HG03045 (cell line): ENCODE measurements at regions not wholly inside any gene's neighbourhood (a gene's known extent, or its start where the extent isn't known, plus 50 kb on each side); places are given as distances from the start of the nearest gene placed in this dataset.
"Not testable (repeated sequence)": the region's sequence is repeated elsewhere in the genome, so short reads cannot be mapped to it uniquely, and the experiment has no call there.

Source experiments
- ATAC-seq: cut with Tn5 transposase; IDR thresholded peaks from one replicate; pipeline ENCODE4 v1.9.1; 2021; ENCODE audit warnings: mild to moderate bottlenecking, moderate library complexity; ENCODE audit not compliant: unreplicated experiment

GRCh38 chr12:13924286-13924685 is 57.1 kb downstream of the GRIN2B start:
- ATAC-seq = no peak

- no peak for ATAC-seq
Measured at GRCh38 chr12:13918897-13919296, 62.5 kb downstream of the GRIN2B start.

- ATAC-seq = no peak
Measured at GRCh38 chr12:13915096-13915495, 66.3 kb downstream of the GRIN2B start.

- ATAC-seq = no peak
Measured at GRCh38 chr12:13913371-13913770, 68.0 kb downstream of the GRIN2B start.

- ATAC-seq = no peak
Measured at GRCh38 chr12:13911756-13912554, 69.4 kb downstream of the GRIN2B start.

GRCh38 chr12:13905794-13906193 is 75.6 kb downstream of the GRIN2B start:
- no peak for ATAC-seq

GRCh38 chr12:13900718-13901117 is 80.7 kb downstream of the GRIN2B start:
- ATAC-seq = no peak

- not testable (repeated sequence) for ATAC-seq
Measured at GRCh38 chr12:13898387-13898786, 83.0 kb downstream of the GRIN2B start.

- ATAC-seq = no peak
Measured at GRCh38 chr12:13897811-13898210, 83.6 kb downstream of the GRIN2B start.

- ATAC-seq = no peak
Measured at GRCh38 chr12:13896063-13896626, 85.3 kb downstream of the GRIN2B start.

- ATAC-seq = no peak
Measured at GRCh38 chr12:13891902-13892301, 89.5 kb downstream of the GRIN2B start.

GRCh38 chr12:13890943-13891342 is 90.5 kb downstream of the GRIN2B start:
- ATAC-seq = no peak

- ATAC-seq = no peak
Measured at GRCh38 chr12:13887779-13888388, 93.5 kb downstream of the GRIN2B start.

GRCh38 chr12:13882176-13882575 is 99.2 kb downstream of the GRIN2B start:
- ATAC-seq = no peak

GRCh38 chr12:13880613-13881012 is 100.8 kb downstream of the GRIN2B start:
- no peak for ATAC-seq

- no peak for ATAC-seq
Measured at GRCh38 chr12:13875744-13876143, 105.7 kb downstream of the GRIN2B start.

GRCh38 chr12:13870255-13870654 is 111.1 kb downstream of the GRIN2B start:
- ATAC-seq = no peak

- ATAC-seq = no peak
Measured at GRCh38 chr12:13864081-13864673, 117.2 kb downstream of the GRIN2B start.

- no peak for ATAC-seq
Measured at GRCh38 chr12:13857750-13858149, 123.7 kb downstream of the GRIN2B start.

- no peak for ATAC-seq
Measured at GRCh38 chr12:13853471-13853870, 127.9 kb downstream of the GRIN2B start.

- ATAC-seq = no peak
Measured at GRCh38 chr12:13851828-13852227, 129.6 kb downstream of the GRIN2B start.

- no peak for ATAC-seq
Measured at GRCh38 chr12:13849456-13849855, 131.9 kb downstream of the GRIN2B start.
